Mucosa of descending colon (tissue), 3 donors: ENCODE measurements at regions not wholly inside any gene's neighbourhood (a gene's known extent, or its start where the extent isn't known, plus 50 kb on each side); places are given as distances from the start of the nearest gene placed in this dataset.

Experiments used
- ATAC-seq: fragments of 200-7000 bp; cut with Tn5 transposase; one replicate; pipeline ENCODE4 v1.9.1; 2020; ENCODE audit warnings: mild to moderate bottlenecking, moderate library complexity
- DNase-seq, 3 donors: peaks; one replicate each; pipeline ENCODE4 v3.0.0-alpha.2; 2020
- H3K36me3 ChIP-seq: fragments of 200-600 bp; one replicate; pipeline ENCODE4 v1.8.0; 2021; ENCODE audit warnings: low read depth, mild to moderate bottlenecking
- H3K4me1 ChIP-seq: fragments of 200-600 bp; one replicate; pipeline ENCODE4 v1.8.0; 2021; ENCODE audit warnings: low read depth, mild to moderate bottlenecking
- H3K4me3 ChIP-seq: fragments of 200-600 bp; one replicate; pipeline ENCODE4 v1.8.0; 2021; ENCODE audit warnings: mild to moderate bottlenecking
- H3K9me3 ChIP-seq: fragments of 200-600 bp; one replicate; pipeline ENCODE4 v1.8.0; 2021; ENCODE audit warnings: mild to moderate bottlenecking
- CTCF ChIP-seq: fragments of 200-600 bp; IDR thresholded peaks from one replicate; pipeline ENCODE4 v1.8.0; 2022; ENCODE audit warnings: antibody characterized with exemption, mild to moderate bottlenecking
- intact Hi-C, 2 donors: fragments of 100-400 bp; cut with DNase I in 1 of 2; cut with micrococcal nuclease in 1 of 2; formaldehyde crosslinking; loops; one replicate each; pipeline versions ENCODE4 v1.11.0 to v1.11.1; 2022; cut with DNase I, micrococcal nuclease
- donor health status: DM: no; HTN: no; CAD: no; lungs with moderate emphysema.
- donor health status: DM: no; HTN: no; CAD: no.
- donor health status: DM: no; HTN: yes; CAD: no.

- intact Hi-C loops = no loop called here
- Histone ChIP-seq H3K4me1 (no peaks in the 10 kb centered on the region), H3K36me3 (no peaks in the 10 kb centered on the region), H3K4me3 (no peak overlapping the region), H3K9me3 (no peaks in the 10 kb centered on the region)
- TF ChIP-seq CTCF = no peak
- no peak for ATAC-seq
- DNase-seq = no peak
Measured at GRCh38 chr2:242034138-242034537, 164.6 kb downstream of the RTP5 start.

- no peaks in the 10 kb centered on the region for H3K9me3 ChIP-seq
- intact Hi-C loops = no loop called here
- H3K4me3 ChIP-seq = no peak overlapping the region
- ATAC-seq (no peak), DNase-seq (peak in 1 of 3 donors; percentile 43)
- no peak for TF ChIP-seq CTCF
- H3K36me3 ChIP-seq = no peaks in the 10 kb centered on the region
- H3K4me1 ChIP-seq = no peaks in the 10 kb centered on the region
Measured at GRCh38 chr2:242034996-242035814, 165.7 kb downstream of the RTP5 start.

GRCh38 chr2:242035858-242036652 lies 166.5 kb downstream of the RTP5 start:
- H3K4me3 ChIP-seq = no peak overlapping the region
- TF ChIP-seq CTCF = no peak
- H3K4me1 ChIP-seq = no peaks in the 10 kb centered on the region
- intact Hi-C loops = no loop called here
- DNase-seq = no peak
- no peak for ATAC-seq
- H3K36me3 ChIP-seq = no peaks in the 10 kb centered on the region
- no peaks in the 10 kb centered on the region for H3K9me3 ChIP-seq

- DNase-seq (peak in 1 of 3 donors; percentile 34), ATAC-seq (no peak)
- Histone ChIP-seq H3K4me1 (no peaks in the 10 kb centered on the region), H3K4me3 (no peak overlapping the region), H3K36me3 (no peaks in the 10 kb centered on the region), H3K9me3 (no peaks in the 10 kb centered on the region)
- no peak for TF ChIP-seq CTCF
- intact Hi-C loops = no loop called here
Measured at GRCh38 chr2:242036653-242036950, 167.1 kb downstream of the RTP5 start.

- H3K36me3 ChIP-seq = no peaks in the 10 kb centered on the region
- no peak for TF ChIP-seq CTCF
- no peak overlapping the region for H3K4me3 ChIP-seq
- H3K9me3 ChIP-seq = no peaks in the 10 kb centered on the region
- intact Hi-C loops = no loop called here
- no peak for DNase-seq
- no peak for ATAC-seq
- H3K4me1 ChIP-seq = no peaks in the 10 kb centered on the region
Measured at GRCh38 chr2:242038166-242038927, 168.8 kb downstream of the RTP5 start.
